ENCODE measurements at regions not wholly inside any gene's neighbourhood (a gene's known extent, or its start where the extent isn't known, plus 50 kb on each side); places are given as distances from the start of the nearest gene placed in this dataset.
"Not testable (repeated sequence)": the region's sequence is repeated elsewhere in the genome, so short reads cannot be mapped to it uniquely, and the experiment has no call there.

DNA sequence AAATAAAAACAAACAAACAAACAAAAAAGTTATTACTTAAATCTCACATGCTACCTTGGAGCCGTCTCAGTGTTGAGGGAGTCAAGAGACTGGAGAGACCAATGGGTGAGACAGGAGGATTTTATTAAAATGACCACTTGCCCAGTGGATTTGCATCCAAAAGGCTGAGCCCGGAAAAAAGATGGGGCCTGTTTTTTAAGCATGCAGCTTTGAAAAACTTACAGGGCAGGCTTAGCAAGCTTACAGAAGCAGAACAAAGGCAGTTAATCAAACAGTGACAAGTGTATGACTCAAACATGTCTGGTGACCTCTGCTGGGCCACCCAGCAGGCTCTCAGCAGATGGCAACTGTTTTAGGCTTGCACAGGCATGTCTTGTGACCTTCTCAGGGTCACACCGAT lies 82.5 kb downstream of the POTEH start:
- H3K27ac ChIP-seq (ENCODE audit: extremely low read depth, low read depth, low read length); H2AFZ ChIP-seq (ENCODE audit: low read depth, low read length); H3K4me3 ChIP-seq; FAIRE-seq; H3K79me2 ChIP-seq (ENCODE audit: control insufficient read depth, insufficient read depth, low read length); H3K9me3 ChIP-seq (replicated peaks; ENCODE audit: control insufficient read depth, insufficient read depth, low read depth, low read length); in situ Hi-C loops (cut with MboI); H3K36me3 ChIP-seq (ENCODE audit: control insufficient read depth, insufficient read depth, low read length); DNase-seq (ENCODE audit: extremely low read depth in 1 of 4, low spot score in 3 of 4); CTCF ChIA-PET (ENCODE audit: low intra/inter-chr PET ratio); POLR2A ChIA-PET; ATAC-seq; intact Hi-C loops (cut with micrococcal nuclease); H4K20me1 ChIP-seq (replicated peaks; ENCODE audit: control insufficient read depth, insufficient read depth, low read length); H3K4me2 ChIP-seq (ENCODE audit: insufficient read depth, low read length); H3K9ac ChIP-seq (ENCODE audit: insufficient read depth in 1 of 2, low read depth in 2 of 2, low read length in 2 of 2); H3K9me1 ChIP-seq (ENCODE audit: control insufficient read depth, insufficient read depth, low read length); H3K4me1 ChIP-seq (replicated peaks in 1 of 2; ENCODE audit: control insufficient read depth in 2 of 2, insufficient read depth in 2 of 2, low read length in 2 of 2); H3K27me3 ChIP-seq (ENCODE audit: control insufficient read depth in 2 of 2, insufficient read depth in 2 of 2, low read length in 2 of 2); BruUV-seq (replicated peaks): not testable (repeated sequence)
- 0% methylated on average over 3 of the region's 3 CpGs for WGBS (ENCODE audit: insufficient coverage, low coverage, missing lambda C conversion rate)

DNA sequence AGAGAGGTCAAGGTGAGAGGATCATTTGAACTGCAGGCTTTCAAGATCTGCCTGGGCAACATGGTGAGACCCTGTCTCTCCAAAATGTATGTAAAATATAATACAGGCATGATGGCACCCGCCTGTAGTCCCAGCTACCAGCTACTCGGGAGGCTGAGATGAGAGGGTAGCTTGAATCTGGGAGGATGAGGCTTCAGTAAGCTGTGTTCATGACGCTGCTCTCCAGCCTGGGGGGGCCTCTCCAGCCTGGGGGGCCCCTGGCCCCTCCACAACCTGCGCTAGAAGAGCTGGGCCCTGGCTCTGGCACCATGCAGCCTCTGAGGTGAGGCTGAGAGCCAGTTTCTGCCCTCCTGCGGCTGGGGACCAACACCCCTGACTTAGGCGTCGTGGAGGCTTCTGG lies 85.3 kb downstream of the POTEH start:
- FAIRE-seq; H3K27me3 ChIP-seq (ENCODE audit: control insufficient read depth in 2 of 2, insufficient read depth in 2 of 2, low read length in 2 of 2); H3K4me2 ChIP-seq (ENCODE audit: insufficient read depth, low read length); ATAC-seq; H3K9me3 ChIP-seq (replicated peaks; ENCODE audit: control insufficient read depth, insufficient read depth, low read depth, low read length); H3K36me3 ChIP-seq (ENCODE audit: control insufficient read depth, insufficient read depth, low read length); H3K9ac ChIP-seq (ENCODE audit: insufficient read depth in 1 of 2, low read depth in 2 of 2, low read length in 2 of 2); H3K27ac ChIP-seq (ENCODE audit: extremely low read depth, low read depth, low read length); in situ Hi-C loops (cut with MboI); BruUV-seq (replicated peaks); intact Hi-C loops (cut with micrococcal nuclease); H3K79me2 ChIP-seq (ENCODE audit: control insufficient read depth, insufficient read depth, low read length); H3K4me3 ChIP-seq; H3K9me1 ChIP-seq (ENCODE audit: control insufficient read depth, insufficient read depth, low read length); H3K4me1 ChIP-seq (replicated peaks in 1 of 2; ENCODE audit: control insufficient read depth in 2 of 2, insufficient read depth in 2 of 2, low read length in 2 of 2); H4K20me1 ChIP-seq (replicated peaks; ENCODE audit: control insufficient read depth, insufficient read depth, low read length); H2AFZ ChIP-seq (ENCODE audit: low read depth, low read length); CTCF ChIA-PET (ENCODE audit: low intra/inter-chr PET ratio); POLR2A ChIA-PET; DNase-seq (ENCODE audit: extremely low read depth in 1 of 4, low spot score in 3 of 4): not testable (repeated sequence)
- whole genome bisulfite sequencing (ENCODE audit: insufficient coverage, low coverage, missing lambda C conversion rate): 2% methylated on average over 3 of the region's 7 CpGs
